ENCODE measurements at regions not wholly inside any gene's neighbourhood (a gene's known extent, or its start where the extent isn't known, plus 50 kb on each side); places are given as distances from the start of the nearest gene placed in this dataset.

DNA sequence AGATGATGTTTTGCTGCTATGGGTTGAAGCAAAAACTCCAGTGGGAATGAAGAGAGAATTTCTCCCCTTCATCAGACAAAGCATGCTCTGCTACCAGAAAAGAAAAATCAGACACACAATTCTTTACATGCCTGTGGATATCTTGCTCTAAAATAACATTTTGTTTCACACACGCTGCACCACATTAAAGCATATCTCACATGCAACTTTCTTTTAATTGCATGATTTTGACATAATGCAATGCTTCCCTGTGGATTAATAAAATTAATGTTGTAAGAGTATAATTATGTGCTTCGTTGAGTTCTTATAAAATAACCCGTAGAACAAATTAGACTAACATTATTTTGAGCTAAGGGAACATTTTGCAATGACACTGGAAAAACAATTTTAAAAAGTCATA, 2230.7 kb downstream of the PCDH7 start:
- no peaks in the 10 kb centered on the region for H3K27me3 ChIP-seq (replicated peaks; ENCODE audit: insufficient read depth)
- whole genome bisulfite sequencing, result 88% methylated on average over 3 of the region's 3 CpGs

GRCh38 chr4:32958586-32958985, 2238.4 kb downstream of the PCDH7 start:
- intact Hi-C loops (cut with DNase I), result no loop called here
- Histone ChIP-seq H3K4me3 (no peak overlapping the region), H3K27me3 (replicated peaks; ENCODE audit: insufficient read depth) (no peaks in the 10 kb centered on the region), H3K4me1 (replicated peaks) (no peaks in the 10 kb centered on the region), H3K36me3 (no peaks in the 10 kb centered on the region), H3K9me3 (no peaks in the 10 kb centered on the region), H3K27ac (no peak overlapping the region)
- DNase-seq (ENCODE audit: low spot score), result no peak
- 66% methylated on average over 2 of the region's 2 CpGs for WGBS
- no peak for TF ChIP-seq CTCF (IDR thresholded peaks at IDR 0.05)
- TF ChIP-seq POLR2AphosphoS5 (IDR thresholded peaks at IDR 0.05), result no peak
- no peak for TF ChIP-seq POLR2A (IDR thresholded peaks at IDR 0.05)

More for the DNA sequence above, 2230.7 kb downstream of the PCDH7 start:
- intact Hi-C loops (cut with DNase I), result no loop called here
- no peaks in the 10 kb centered on the region for H3K4me1 ChIP-seq (replicated peaks)
- TF ChIP-seq POLR2A (IDR thresholded peaks at IDR 0.05) (no peak), CTCF (IDR thresholded peaks at IDR 0.05) (no peak), POLR2AphosphoS5 (IDR thresholded peaks at IDR 0.05) (no peak)
- H3K4me3 ChIP-seq, result no peak overlapping the region
- H3K36me3 ChIP-seq, result no peaks in the 10 kb centered on the region
- no peaks in the 10 kb centered on the region for H3K9me3 ChIP-seq
- H3K27ac ChIP-seq, result no peak overlapping the region
- DNase-seq (ENCODE audit: low spot score), result no peak

- no peaks in the 10 kb centered on the region for H3K9me3 ChIP-seq
- H3K4me3 ChIP-seq, result no peak overlapping the region
- no peak for DNase-seq (ENCODE audit: low spot score)
- no peak overlapping the region for H3K27ac ChIP-seq
- TF ChIP-seq CTCF (IDR thresholded peaks at IDR 0.05), result no peak
- TF ChIP-seq POLR2AphosphoS5 (IDR thresholded peaks at IDR 0.05), result no peak
- TF ChIP-seq POLR2A (IDR thresholded peaks at IDR 0.05), result no peak
- H3K27me3 ChIP-seq (replicated peaks; ENCODE audit: insufficient read depth), result no peaks in the 10 kb centered on the region
- intact Hi-C loops (cut with DNase I), result no loop called here
- H3K36me3 ChIP-seq, result no peaks in the 10 kb centered on the region
- WGBS, result 85% methylated on average over 2 of the region's 2 CpGs
- no peaks in the 10 kb centered on the region for H3K4me1 ChIP-seq (replicated peaks)
These were observed 2241.9 kb downstream of the PCDH7 start for GRCh38 chr4:32962100-32962499.

DNA sequence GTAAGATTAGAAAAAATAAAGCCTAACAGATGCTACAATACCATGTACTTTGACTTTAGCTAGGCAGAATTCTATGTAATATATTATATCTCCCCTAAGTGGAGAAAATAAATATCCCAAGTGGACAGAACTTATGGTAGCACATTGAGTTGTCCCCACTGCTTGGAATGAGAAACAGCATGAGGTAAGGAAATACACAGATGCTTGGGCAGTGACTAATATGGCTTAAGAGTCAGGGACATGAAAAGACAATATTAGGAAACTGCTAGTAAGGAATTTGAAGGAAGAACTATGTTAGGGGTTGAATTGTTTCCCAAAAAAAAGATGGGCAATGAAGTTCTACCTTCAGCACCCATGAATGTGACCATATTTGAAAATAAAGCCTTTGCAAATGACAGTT, 2265.1 kb downstream of the PCDH7 start:
- H3K36me3 ChIP-seq, result no peaks in the 10 kb centered on the region
- intact Hi-C loops (cut with DNase I), result no loop called here
- TF ChIP-seq CTCF (IDR thresholded peaks at IDR 0.05), result no peak
- no peak for TF ChIP-seq POLR2A (IDR thresholded peaks at IDR 0.05)
- TF ChIP-seq POLR2AphosphoS5 (IDR thresholded peaks at IDR 0.05), result no peak
- no peak overlapping the region for H3K27ac ChIP-seq
- H3K4me3 ChIP-seq, result no peak overlapping the region
- H3K4me1 ChIP-seq (replicated peaks), result no peaks in the 10 kb centered on the region
- no peaks in the 10 kb centered on the region for H3K9me3 ChIP-seq
- DNase-seq (ENCODE audit: low spot score), result no peak
- no peaks in the 10 kb centered on the region for H3K27me3 ChIP-seq (replicated peaks; ENCODE audit: insufficient read depth)

DNA sequence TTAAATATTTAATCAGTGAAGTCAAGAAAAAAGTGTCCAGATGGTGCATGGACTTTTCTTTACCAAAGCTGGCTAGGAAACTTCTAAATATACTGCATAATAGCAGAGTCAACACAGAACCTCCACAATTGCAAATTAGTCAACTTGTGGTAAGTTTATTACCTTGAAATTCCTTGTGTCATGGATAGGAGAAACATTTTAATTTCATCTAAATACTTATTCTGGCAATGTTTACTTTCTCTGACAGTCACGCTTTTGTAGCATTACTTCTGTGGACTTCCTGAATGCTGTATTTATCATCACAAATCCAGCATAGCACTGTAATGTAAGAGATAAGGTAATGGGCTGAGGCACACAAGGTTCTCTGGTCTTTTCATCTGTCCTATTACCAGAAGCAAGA, 2266.1 kb downstream of the PCDH7 start:
- Histone ChIP-seq H3K27me3 (replicated peaks; ENCODE audit: insufficient read depth) (no peaks in the 10 kb centered on the region), H3K4me3 (no peak overlapping the region), H3K9me3 (no peaks in the 10 kb centered on the region), H3K27ac (no peak overlapping the region), H3K36me3 (no peaks in the 10 kb centered on the region), H3K4me1 (replicated peaks) (no peaks in the 10 kb centered on the region)
- intact Hi-C loops (cut with DNase I), result no loop called here
- TF ChIP-seq POLR2AphosphoS5 (IDR thresholded peaks at IDR 0.05) (no peak), POLR2A (IDR thresholded peaks at IDR 0.05) (no peak), CTCF (IDR thresholded peaks at IDR 0.05) (no peak)
- no peak for DNase-seq (ENCODE audit: low spot score)
- 43% methylated on average over 1 of the region's 1 CpG for WGBS
